ENCODE measurements at regions not wholly inside any gene's neighbourhood (a gene's known extent, or its start where the extent isn't known, plus 50 kb on each side); places are given as distances from the start of the nearest gene placed in this dataset.
"Not testable (repeated sequence)": the region's sequence is repeated elsewhere in the genome, so short reads cannot be mapped to it uniquely, and the experiment has no call there.

GRCh38 chrX:71822314-71822713, 59.2 kb downstream of the CXorf49B start:
- DNase-seq: not testable (repeated sequence)

- DNase-seq: no peak
Observed at GRCh38 chrX:71823391-71824057, 60.4 kb downstream of the CXorf49B start.

GRCh38 chrX:71828086-71828485, 64.9 kb downstream of the CXorf49B start:
- no peak for DNase-seq

DNA sequence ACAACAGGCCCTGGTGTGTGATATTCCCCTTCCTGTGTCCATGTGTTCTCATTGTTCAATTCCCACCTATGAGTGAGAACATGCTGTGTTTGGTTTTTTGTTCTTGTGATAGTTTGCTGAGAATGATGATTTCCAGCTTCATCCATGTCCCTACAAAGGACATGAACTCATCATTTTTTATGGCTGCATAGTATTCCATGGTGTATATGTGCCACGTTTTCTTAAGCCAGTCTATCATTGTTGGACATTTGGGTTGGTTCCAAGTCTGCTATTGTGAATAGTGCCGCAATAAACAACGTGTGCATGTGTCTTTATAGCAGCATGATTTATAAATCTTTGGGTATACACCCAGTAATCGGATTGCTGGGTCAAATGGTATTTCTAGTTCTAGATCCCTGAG, 72.6 kb upstream of the NHSL2 start:
- DNase-seq: not testable (repeated sequence)

DNA sequence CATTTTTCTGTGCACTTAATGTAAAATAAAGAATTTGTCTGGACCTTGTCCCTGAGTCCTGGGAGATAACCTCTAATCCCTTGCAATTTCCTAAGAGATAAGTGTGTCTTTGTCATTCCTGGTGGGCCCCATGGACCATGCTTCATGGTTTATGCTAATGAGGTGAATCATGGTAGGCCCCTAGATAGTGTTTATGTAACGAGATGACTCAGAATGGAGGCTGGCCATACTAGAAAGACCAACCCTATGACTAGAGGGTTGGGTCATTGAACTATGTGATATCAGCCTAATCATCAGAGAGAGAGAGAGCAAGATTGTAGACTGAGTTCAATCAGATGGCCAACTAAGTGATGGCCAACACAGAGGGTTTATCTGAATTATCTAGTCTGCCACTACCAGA, 64.2 kb upstream of the NHSL2 start:
- no peak for DNase-seq

DNA sequence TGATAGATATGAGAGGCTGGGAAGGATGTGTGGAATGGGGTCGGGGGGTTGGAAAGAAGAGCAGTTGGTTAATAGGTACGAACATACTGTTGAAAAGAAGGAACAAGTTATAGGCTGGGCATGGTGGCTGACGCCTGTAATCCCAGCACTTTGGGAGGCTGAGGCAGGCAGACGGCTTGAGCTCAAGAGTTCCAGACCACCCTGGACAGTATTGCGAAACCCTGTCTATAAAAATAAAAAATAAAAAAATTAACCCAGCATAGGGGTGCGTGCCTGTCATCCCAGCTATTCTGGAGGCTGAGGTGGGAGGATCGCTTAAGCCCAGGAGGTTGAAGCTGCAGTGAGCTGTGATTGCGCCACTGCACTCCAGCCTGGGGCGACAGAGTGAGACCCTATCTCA, 58.5 kb upstream of the NHSL2 start:
- no peak for DNase-seq

DNA sequence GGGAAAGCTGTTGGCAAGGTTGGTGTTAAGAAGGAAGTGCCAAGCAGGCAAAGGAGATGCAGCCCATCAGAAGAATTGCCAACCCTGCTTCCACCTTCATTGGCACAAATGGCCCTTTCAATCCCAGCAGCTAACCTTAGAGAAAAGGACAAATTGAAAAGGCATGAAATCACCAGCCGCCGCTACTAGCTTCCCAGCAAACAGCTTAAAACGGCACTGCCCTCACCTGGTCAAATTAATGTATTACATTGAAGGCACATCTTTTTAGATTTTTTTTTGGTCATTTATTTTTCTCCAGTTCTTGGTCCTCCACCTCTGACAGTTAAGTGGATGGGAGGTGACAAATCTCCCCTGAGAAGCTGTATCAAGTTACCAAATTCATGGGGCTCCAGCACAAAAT, 51.0 kb upstream of the NHSL2 start:
- peak; percentile 10 for DNase-seq
